Germinal center (tissue), 1 donor: ENCODE measurements at regions not wholly inside any gene's neighbourhood (a gene's known extent, or its start where the extent isn't known, plus 50 kb on each side); places are given as distances from the start of the nearest gene placed in this dataset.

Experiments
- DNase-seq: peaks from one replicate; pipeline ENCODE4 v3.0.0; 2012; ENCODE audit warnings: mixed read lengths, low spot score

GRCh38 chr7:110564246-110564645 is 526.7 kb upstream of the LRRN3 start:
- no peak for DNase-seq

GRCh38 chr7:110568388-110568787 is 522.5 kb upstream of the LRRN3 start:
- DNase-seq, result no peak

- DNase-seq, result no peak
These were observed 522.0 kb upstream of the LRRN3 start for GRCh38 chr7:110568932-110569331.

GRCh38 chr7:110569486-110570205 is 521.3 kb upstream of the LRRN3 start:
- no peak for DNase-seq

GRCh38 chr7:110573862-110574528 is 516.9 kb upstream of the LRRN3 start:
- no peak for DNase-seq

GRCh38 chr7:110587294-110587693 is 503.6 kb upstream of the LRRN3 start:
- no peak for DNase-seq

GRCh38 chr7:110590415-110590814 is 500.5 kb upstream of the LRRN3 start:
- no peak for DNase-seq

- no peak for DNase-seq
These were observed 499.6 kb upstream of the LRRN3 start for GRCh38 chr7:110591341-110591740.

- DNase-seq, result no peak
These were observed 498.4 kb upstream of the LRRN3 start for GRCh38 chr7:110592557-110592956.

- no peak for DNase-seq
These were observed 497.6 kb upstream of the LRRN3 start for GRCh38 chr7:110593355-110593754.

GRCh38 chr7:110595694-110596093 is 495.2 kb upstream of the LRRN3 start:
- DNase-seq, result no peak

GRCh38 chr7:110600956-110601355 is 490.0 kb upstream of the LRRN3 start:
- no peak for DNase-seq

- no peak for DNase-seq
These were observed 489.2 kb upstream of the LRRN3 start for GRCh38 chr7:110601710-110602109.

GRCh38 chr7:110604206-110604605 is 486.7 kb upstream of the LRRN3 start:
- no peak for DNase-seq

- DNase-seq, result no peak
These were observed 486.0 kb upstream of the LRRN3 start for GRCh38 chr7:110604885-110605284.

- no peak for DNase-seq
These were observed 483.7 kb upstream of the LRRN3 start for GRCh38 chr7:110607050-110607857.

GRCh38 chr7:110609336-110609735 is 481.6 kb upstream of the LRRN3 start:
- DNase-seq, result no peak

GRCh38 chr7:110612680-110613079 is 478.2 kb upstream of the LRRN3 start:
- DNase-seq, result no peak
